Type B pancreatic cell (in vitro differentiated cells): ENCODE measurements at regions not wholly inside any gene's neighbourhood (a gene's known extent, or its start where the extent isn't known, plus 50 kb on each side); places are given as distances from the start of the nearest gene placed in this dataset.
A peak's percentile ranks its signal among the peaks of the same experiment; 100 is the strongest.

ENCODE experiments used
- DNase-seq: peaks from one replicate; pipeline ENCODE4 v3.0.0; 2021; ENCODE audit warnings: mixed read lengths; ENCODE audit not compliant: unreplicated experiment; ENCODE audit errors: extremely low spot score
- H3K27ac Mint-ChIP-seq: 2 replicates; pipeline ENCODE4 v1.8.0; 2021; ENCODE audit warnings: mild to moderate bottlenecking, mixed read lengths
- H3K27me3 Mint-ChIP-seq: 2 replicates; pipeline ENCODE4 v1.8.0; 2021; ENCODE audit warnings: mixed read lengths
- H3K36me3 Mint-ChIP-seq: 2 replicates; pipeline ENCODE4 v1.8.0; 2021; ENCODE audit warnings: mixed read lengths
- H3K4me1 Mint-ChIP-seq: one replicate; pipeline ENCODE4 v1.8.0; 2021; ENCODE audit warnings: mixed read lengths; ENCODE audit not compliant: unreplicated experiment
- H3K4me3 Mint-ChIP-seq: 2 replicates; pipeline ENCODE4 v1.8.0; 2021; ENCODE audit warnings: mild to moderate bottlenecking, mixed read lengths
- H3K9me3 Mint-ChIP-seq: 2 replicates; pipeline ENCODE4 v1.8.0; 2021; ENCODE audit warnings: mixed read lengths
- CTCF ChIP-seq: fragments of 200-600 bp; sonication (generic); conservative IDR thresholded peaks from 2 replicates; pipeline ENCODE4 v1.5.0; 2021; ENCODE audit warnings: antibody characterized with exemption, mild to moderate bottlenecking

GRCh38 chr2:134770702-134771101 is 51.9 kb upstream of the TMEM163 start:
- DNase-seq, result no peak
- Mint-ChIP-seq H3K4me3 (no peak overlapping the region), H3K36me3 (no peaks in the 10 kb centered on the region), H3K27ac (no peak overlapping the region), H3K9me3 (no peaks in the 10 kb centered on the region), H3K27me3 (peaks cover 3% of the 10 kb centered on the region), H3K4me1 (peaks cover 14% of the 10 kb centered on the region)
- TF ChIP-seq CTCF, result no peak

- Mint-ChIP-seq H3K9me3 (no peaks in the 10 kb centered on the region), H3K27ac (no peak overlapping the region), H3K4me1 (peaks cover 14% of the 10 kb centered on the region), H3K27me3 (no peaks in the 10 kb centered on the region), H3K36me3 (no peaks in the 10 kb centered on the region), H3K4me3 (no peak overlapping the region)
- TF ChIP-seq CTCF, result no peak
- no peak for DNase-seq
Observed at GRCh38 chr2:134771313-134771801, 52.6 kb upstream of the TMEM163 start.

- Mint-ChIP-seq H3K4me3 (peak overlapping the region; percentile 69), H3K27ac (no peak overlapping the region), H3K9me3 (no peaks in the 10 kb centered on the region), H3K36me3 (no peaks in the 10 kb centered on the region), H3K27me3 (peaks cover 3% of the 10 kb centered on the region), H3K4me1 (peaks cover 14% of the 10 kb centered on the region)
- no peak for TF ChIP-seq CTCF
- DNase-seq, result no peak
Observed at GRCh38 chr2:134772493-134773169, 53.8 kb upstream of the TMEM163 start.

- no peaks in the 10 kb centered on the region for H3K36me3 Mint-ChIP-seq
- H3K27me3 Mint-ChIP-seq, result peaks cover 3% of the 10 kb centered on the region
- peaks cover 14% of the 10 kb centered on the region for H3K4me1 Mint-ChIP-seq
- DNase-seq, result no peak
- no peaks in the 10 kb centered on the region for H3K9me3 Mint-ChIP-seq
- TF ChIP-seq CTCF, result no peak
- no peak overlapping the region for H3K27ac Mint-ChIP-seq
- H3K4me3 Mint-ChIP-seq, result no peak overlapping the region
Observed at GRCh38 chr2:134773335-134773734, 54.5 kb upstream of the TMEM163 start.

- Mint-ChIP-seq H3K4me3 (peak overlapping the region; percentile 2), H3K36me3 (no peaks in the 10 kb centered on the region), H3K27me3 (peaks cover 3% of the 10 kb centered on the region), H3K4me1 (peaks cover 14% of the 10 kb centered on the region), H3K27ac (peak overlapping the region; percentile 21), H3K9me3 (no peaks in the 10 kb centered on the region)
- no peak for TF ChIP-seq CTCF
- no peak for DNase-seq
Observed at GRCh38 chr2:134773759-134774742, 55.3 kb upstream of the TMEM163 start.
